22Rv1 (cell line): ENCODE measurements at regions not wholly inside any gene's neighbourhood (a gene's known extent, or its start where the extent isn't known, plus 50 kb on each side); places are given as distances from the start of the nearest gene placed in this dataset.

ENCODE experiments used
- H3K27ac ChIP-seq: fragments of 450-650 bp; 2 replicates; pipeline ENCODE4 v1.5.1; 2017
- CTCF ChIP-seq: fragments of 450-650 bp; IDR thresholded peaks from 2 replicates; pipeline ENCODE4 v1.5.1; 2017; ENCODE audit warnings: mild to moderate bottlenecking
- ZFX ChIP-seq: fragments of 450-650 bp; IDR thresholded peaks from 2 replicates; pipeline ENCODE4 v1.6.1; 2017; ENCODE audit warnings: antibody characterized with exemption, borderline replicate concordance

- H3K27ac ChIP-seq = no peak overlapping the region
- TF ChIP-seq CTCF (peak; percentile 36), ZFX (no peak)
These were observed 77.9 kb upstream of the PLXNA4 start for GRCh38 chr7:132654150-132654549.

- no peak overlapping the region for H3K27ac ChIP-seq
These were observed 77.2 kb upstream of the PLXNA4 start for GRCh38 chr7:132653366-132653930.

GRCh38 chr7:132652507-132652906, 76.2 kb upstream of the PLXNA4 start:
- TF ChIP-seq ZFX (no peak), CTCF (no peak)
- no peak overlapping the region for H3K27ac ChIP-seq

More at GRCh38 chr7:132653366-132653930, 77.2 kb upstream of the PLXNA4 start:
- no peak for TF ChIP-seq CTCF
- TF ChIP-seq ZFX = no peak

- no peak overlapping the region for H3K27ac ChIP-seq
- TF ChIP-seq ZFX (no peak), CTCF (no peak)
These were observed 74.2 kb upstream of the PLXNA4 start for GRCh38 chr7:132650498-132650897.

- no peak overlapping the region for H3K27ac ChIP-seq
- TF ChIP-seq CTCF (no peak), ZFX (no peak)
These were observed 71.0 kb upstream of the PLXNA4 start for GRCh38 chr7:132647311-132647710.

- no peak for TF ChIP-seq CTCF
- no peak for TF ChIP-seq ZFX
These were observed 69.8 kb upstream of the PLXNA4 start for GRCh38 chr7:132646052-132646451.

GRCh38 chr7:132643302-132643701, 67.0 kb upstream of the PLXNA4 start:
- no peak overlapping the region for H3K27ac ChIP-seq

More at GRCh38 chr7:132646052-132646451, 69.8 kb upstream of the PLXNA4 start:
- no peak overlapping the region for H3K27ac ChIP-seq

More at GRCh38 chr7:132643302-132643701, 67.0 kb upstream of the PLXNA4 start:
- TF ChIP-seq ZFX = no peak
- no peak for TF ChIP-seq CTCF
